ENCODE measurements at regions not wholly inside any gene's neighbourhood (a gene's known extent, or its start where the extent isn't known, plus 50 kb on each side); places are given as distances from the start of the nearest gene placed in this dataset.
"Not testable (repeated sequence)": the region's sequence is repeated elsewhere in the genome, so short reads cannot be mapped to it uniquely, and the experiment has no call there.

- no peak for DNase-seq
These were observed 615.3 kb downstream of the PDHA2 start for GRCh38 chr4:96455045-96455720.

- not testable (repeated sequence) for DNase-seq
These were observed 618.1 kb downstream of the PDHA2 start for GRCh38 chr4:96458031-96458430.

- no peak for DNase-seq
These were observed 619.2 kb downstream of the PDHA2 start for GRCh38 chr4:96459105-96459504.

GRCh38 chr4:96465834-96466233 is 625.9 kb downstream of the PDHA2 start:
- no peak for DNase-seq

GRCh38 chr4:96471956-96472867 is 632.3 kb downstream of the PDHA2 start:
- DNase-seq, result no peak

GRCh38 chr4:96473246-96473645 is 633.4 kb downstream of the PDHA2 start:
- no peak for DNase-seq

- no peak for DNase-seq
These were observed 643.6 kb downstream of the PDHA2 start for GRCh38 chr4:96483308-96484030.

GRCh38 chr4:96486563-96486962 is 646.7 kb downstream of the PDHA2 start:
- DNase-seq, result no peak

- no peak for DNase-seq
These were observed 657.7 kb downstream of the PDHA2 start for GRCh38 chr4:96497621-96498020.

- peak; percentile 42 for DNase-seq
These were observed 664.5 kb downstream of the PDHA2 start for GRCh38 chr4:96504386-96504785.

GRCh38 chr4:96509039-96509741 is 669.3 kb downstream of the PDHA2 start:
- DNase-seq, result no peak

- DNase-seq, result no peak
These were observed 679.4 kb downstream of the PDHA2 start for GRCh38 chr4:96519291-96519690.

- DNase-seq, result no peak
These were observed 681.2 kb downstream of the PDHA2 start for GRCh38 chr4:96521046-96521536.

- no peak for DNase-seq
These were observed 683.7 kb downstream of the PDHA2 start for GRCh38 chr4:96523611-96524010.

- no peak for DNase-seq
These were observed 684.5 kb downstream of the PDHA2 start for GRCh38 chr4:96524311-96524875.

- peak; percentile 25 for DNase-seq
These were observed 686.0 kb downstream of the PDHA2 start for GRCh38 chr4:96525898-96526297.

- no peak for DNase-seq
These were observed 686.7 kb downstream of the PDHA2 start for GRCh38 chr4:96526625-96527024.

GRCh38 chr4:96531836-96532235 is 691.9 kb downstream of the PDHA2 start:
- DNase-seq, result no peak

GRCh38 chr4:96543346-96543745 is 703.5 kb downstream of the PDHA2 start:
- DNase-seq, result no peak

- no peak for DNase-seq
These were observed 718.6 kb downstream of the PDHA2 start for GRCh38 chr4:96558466-96558865.

GRCh38 chr4:96566755-96567154 is 726.9 kb downstream of the PDHA2 start:
- no peak for DNase-seq

- no peak for DNase-seq
These were observed 745.4 kb downstream of the PDHA2 start for GRCh38 chr4:96585304-96585703.
